ENCODE measurements at regions not wholly inside any gene's neighbourhood (a gene's known extent, or its start where the extent isn't known, plus 50 kb on each side); places are given as distances from the start of the nearest gene placed in this dataset.
"Not testable (repeated sequence)": the region's sequence is repeated elsewhere in the genome, so short reads cannot be mapped to it uniquely, and the experiment has no call there.

- no peaks in the 10 kb centered on the region for H3K27me3 ChIP-seq (ENCODE audit: control insufficient read depth, insufficient read depth, low read length)
- H3K36me3 ChIP-seq (ENCODE audit: control insufficient read depth, insufficient read depth, low read length) = no peaks in the 10 kb centered on the region
- TF ChIP-seq, protein P1, sequence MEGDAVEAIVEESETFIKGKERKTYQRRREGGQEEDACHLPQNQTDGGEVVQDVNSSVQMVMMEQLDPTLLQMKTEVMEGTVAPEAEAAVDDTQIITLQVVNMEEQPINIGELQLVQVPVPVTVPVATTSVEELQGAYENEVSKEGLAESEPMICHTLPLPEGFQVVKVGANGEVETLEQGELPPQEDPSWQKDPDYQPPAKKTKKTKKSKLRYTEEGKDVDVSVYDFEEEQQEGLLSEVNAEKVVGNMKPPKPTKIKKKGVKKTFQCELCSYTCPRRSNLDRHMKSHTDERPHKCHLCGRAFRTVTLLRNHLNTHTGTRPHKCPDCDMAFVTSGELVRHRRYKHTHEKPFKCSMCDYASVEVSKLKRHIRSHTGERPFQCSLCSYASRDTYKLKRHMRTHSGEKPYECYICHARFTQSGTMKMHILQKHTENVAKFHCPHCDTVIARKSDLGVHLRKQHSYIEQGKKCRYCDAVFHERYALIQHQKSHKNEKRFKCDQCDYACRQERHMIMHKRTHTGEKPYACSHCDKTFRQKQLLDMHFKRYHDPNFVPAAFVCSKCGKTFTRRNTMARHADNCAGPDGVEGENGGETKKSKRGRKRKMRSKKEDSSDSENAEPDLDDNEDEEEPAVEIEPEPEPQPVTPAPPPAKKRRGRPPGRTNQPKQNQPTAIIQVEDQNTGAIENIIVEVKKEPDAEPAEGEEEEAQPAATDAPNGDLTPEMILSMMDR (IDR thresholded peaks at IDR 0.05; ENCODE audit: insufficient read depth, low read length, poor library complexity, severe bottlenecking) = no peak
- no peak overlapping the region for H3K4me3 ChIP-seq (ENCODE audit: low read depth, low read length)
- DNase-seq (ENCODE audit: low read depth) = no peak
Measured at GRCh38 chr12:46538976-46539375, 166.4 kb upstream of the SLC38A2 start.

GRCh38 chr12:46537387-46537955, 164.9 kb upstream of the SLC38A2 start:
- DNase-seq (ENCODE audit: low read depth) = no peak
- H3K36me3 ChIP-seq (ENCODE audit: control insufficient read depth, insufficient read depth, low read length) = no peaks in the 10 kb centered on the region

GRCh38 chr12:46536316-46536715, 163.7 kb upstream of the SLC38A2 start:
- DNase-seq (ENCODE audit: low read depth); H3K4me3 ChIP-seq (ENCODE audit: low read depth, low read length); H3K36me3 ChIP-seq (ENCODE audit: control insufficient read depth, insufficient read depth, low read length); H3K27me3 ChIP-seq (ENCODE audit: control insufficient read depth, insufficient read depth, low read length): not testable (repeated sequence)

More at GRCh38 chr12:46537387-46537955, 164.9 kb upstream of the SLC38A2 start:
- H3K27me3 ChIP-seq (ENCODE audit: control insufficient read depth, insufficient read depth, low read length) = no peaks in the 10 kb centered on the region
- H3K4me3 ChIP-seq (ENCODE audit: low read depth, low read length) = no peak overlapping the region
- TF ChIP-seq, protein P1 (IDR thresholded peaks at IDR 0.05; ENCODE audit: insufficient read depth, low read length, poor library complexity, severe bottlenecking) = no peak

DNA sequence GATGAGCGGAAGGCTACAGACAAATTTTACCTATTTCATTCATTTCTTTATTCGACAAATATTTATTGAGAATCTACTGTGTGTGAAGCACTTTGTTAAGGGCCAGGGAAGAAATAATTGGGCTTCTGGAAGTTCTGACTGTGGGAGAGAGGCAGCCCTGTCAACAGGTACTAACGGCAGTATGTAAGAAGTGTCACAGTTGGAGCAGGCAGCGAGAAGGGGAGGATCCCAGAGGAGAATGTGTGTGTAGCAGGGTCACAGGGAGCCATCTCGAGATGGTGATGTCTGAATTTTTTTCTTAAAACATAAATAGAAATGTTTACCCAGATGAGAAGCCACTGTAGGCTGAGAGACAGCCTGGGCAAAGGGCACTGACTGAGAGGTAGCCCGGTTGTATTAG, 163.3 kb upstream of the SLC38A2 start:
- H3K27me3 ChIP-seq (ENCODE audit: control insufficient read depth, insufficient read depth, low read length) = no peaks in the 10 kb centered on the region
- H3K4me3 ChIP-seq (ENCODE audit: low read depth, low read length) = no peak overlapping the region
- no peak for DNase-seq (ENCODE audit: low read depth)
- TF ChIP-seq, protein P1 (IDR thresholded peaks at IDR 0.05; ENCODE audit: insufficient read depth, low read length, poor library complexity, severe bottlenecking) = no peak
- H3K36me3 ChIP-seq (ENCODE audit: control insufficient read depth, insufficient read depth, low read length) = no peaks in the 10 kb centered on the region

GRCh38 chr12:46535376-46535775, 162.8 kb upstream of the SLC38A2 start:
- H3K36me3 ChIP-seq (ENCODE audit: control insufficient read depth, insufficient read depth, low read length) = no peaks in the 10 kb centered on the region
- DNase-seq (ENCODE audit: low read depth) = no peak
- TF ChIP-seq, protein P1 (IDR thresholded peaks at IDR 0.05; ENCODE audit: insufficient read depth, low read length, poor library complexity, severe bottlenecking) = no peak
- H3K27me3 ChIP-seq (ENCODE audit: control insufficient read depth, insufficient read depth, low read length) = no peaks in the 10 kb centered on the region
- H3K4me3 ChIP-seq (ENCODE audit: low read depth, low read length) = no peak overlapping the region

DNA sequence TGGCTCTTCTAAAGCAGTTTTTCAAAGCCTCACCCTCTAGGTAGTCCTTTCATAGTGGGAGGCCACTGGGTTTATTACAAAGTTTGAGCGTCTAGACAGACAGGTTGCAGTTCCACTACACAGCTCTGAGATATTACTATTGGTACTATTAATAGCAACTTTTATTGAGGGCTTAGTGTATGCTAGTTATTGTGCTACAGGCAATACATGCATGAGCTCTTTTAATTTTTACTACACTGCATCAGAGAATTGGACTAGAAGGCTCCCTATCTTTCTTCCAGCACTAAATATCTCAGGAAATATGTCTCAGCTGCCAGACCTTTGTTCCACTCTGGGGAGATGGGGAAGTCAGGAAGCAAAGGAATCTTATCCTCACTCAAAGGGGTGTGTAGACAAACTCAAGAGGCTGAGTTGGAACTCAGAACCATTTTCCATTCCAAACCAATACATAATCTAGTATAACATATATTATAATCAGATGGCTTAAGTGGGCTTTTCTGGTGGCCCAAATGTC, 161.8 kb upstream of the SLC38A2 start:
- no peak for DNase-seq (ENCODE audit: low read depth)
- TF ChIP-seq, protein P1 (IDR thresholded peaks at IDR 0.05; ENCODE audit: insufficient read depth, low read length, poor library complexity, severe bottlenecking) = no peak
- no peaks in the 10 kb centered on the region for H3K27me3 ChIP-seq (ENCODE audit: control insufficient read depth, insufficient read depth, low read length)
- no peaks in the 10 kb centered on the region for H3K36me3 ChIP-seq (ENCODE audit: control insufficient read depth, insufficient read depth, low read length)
- H3K4me3 ChIP-seq (ENCODE audit: low read depth, low read length) = no peak overlapping the region

Measured in kidney epithelial cell (primary cell).